ENCODE measurements at regions not wholly inside any gene's neighbourhood (a gene's known extent, or its start where the extent isn't known, plus 50 kb on each side); places are given as distances from the start of the nearest gene placed in this dataset.

GRCh38 chr11:103826856-103827255, 209.6 kb upstream of the DDI1 start:
- H3K36me3 ChIP-seq (ENCODE audit: control insufficient read depth, insufficient read depth, low read length) = no peaks in the 10 kb centered on the region
- no peak overlapping the region for H3K4me3 ChIP-seq (ENCODE audit: extremely low read depth, insufficient read depth, low read length, poor library complexity, severe bottlenecking)
- WGBS, 2 experiments (ENCODE audit: insufficient coverage in 2 of 2) = 67% methylated on average over 1 of the region's 1 CpG; no CpG with 5 or more reads in 1 of the 2 experiments
- H3K4me1 ChIP-seq (ENCODE audit: control insufficient read depth, insufficient read depth, low read length, poor library complexity, severe bottlenecking) = no peaks in the 10 kb centered on the region
- H3K27ac ChIP-seq (ENCODE audit: low read depth, low read length, severe bottlenecking) = no peak overlapping the region
- no peaks in the 10 kb centered on the region for H3K9me3 ChIP-seq (ENCODE audit: control insufficient read depth, low read length)

GRCh38 chr11:103829596-103829995, 206.8 kb upstream of the DDI1 start:
- Histone ChIP-seq H3K36me3 (ENCODE audit: control insufficient read depth, insufficient read depth, low read length) (no peaks in the 10 kb centered on the region), H3K4me3 (ENCODE audit: extremely low read depth, insufficient read depth, low read length, poor library complexity, severe bottlenecking) (no peak overlapping the region), H3K27ac (ENCODE audit: low read depth, low read length, severe bottlenecking) (no peak overlapping the region), H3K4me1 (ENCODE audit: control insufficient read depth, insufficient read depth, low read length, poor library complexity, severe bottlenecking) (no peaks in the 10 kb centered on the region), H3K9me3 (ENCODE audit: control insufficient read depth, low read length) (peaks cover 5% of the 10 kb centered on the region)
- 81 to 95% methylated on average over 4 of the region's 4 CpGs for WGBS, 2 experiments (ENCODE audit: insufficient coverage in 2 of 2)

- Histone ChIP-seq H3K4me1 (ENCODE audit: control insufficient read depth, insufficient read depth, low read length, poor library complexity, severe bottlenecking) (no peaks in the 10 kb centered on the region), H3K9me3 (ENCODE audit: control insufficient read depth, low read length) (peaks cover 5% of the 10 kb centered on the region), H3K36me3 (ENCODE audit: control insufficient read depth, insufficient read depth, low read length) (no peaks in the 10 kb centered on the region), H3K4me3 (ENCODE audit: extremely low read depth, insufficient read depth, low read length, poor library complexity, severe bottlenecking) (no peak overlapping the region), H3K27ac (ENCODE audit: low read depth, low read length, severe bottlenecking) (no peak overlapping the region)
- WGBS, 2 experiments (ENCODE audit: insufficient coverage in 2 of 2) = 80% methylated on average over 1 of the region's 1 CpG; no CpG with 5 or more reads in 1 of the 2 experiments
Measured at GRCh38 chr11:103830205-103830604, 206.2 kb upstream of the DDI1 start.

- no peak overlapping the region for H3K4me3 ChIP-seq (ENCODE audit: extremely low read depth, insufficient read depth, low read length, poor library complexity, severe bottlenecking)
- H3K9me3 ChIP-seq (ENCODE audit: control insufficient read depth, low read length) = peaks cover 5% of the 10 kb centered on the region
- WGBS, 2 experiments (ENCODE audit: insufficient coverage in 2 of 2) = 86 to 94% methylated on average over 2 of the region's 3 CpGs
- H3K4me1 ChIP-seq (ENCODE audit: control insufficient read depth, insufficient read depth, low read length, poor library complexity, severe bottlenecking) = no peaks in the 10 kb centered on the region
- no peaks in the 10 kb centered on the region for H3K36me3 ChIP-seq (ENCODE audit: control insufficient read depth, insufficient read depth, low read length)
- H3K27ac ChIP-seq (ENCODE audit: low read depth, low read length, severe bottlenecking) = no peak overlapping the region
Measured at GRCh38 chr11:103832762-103833161, 203.7 kb upstream of the DDI1 start.

- H3K27ac ChIP-seq (ENCODE audit: low read depth, low read length, severe bottlenecking) = no peak overlapping the region
- H3K36me3 ChIP-seq (ENCODE audit: control insufficient read depth, insufficient read depth, low read length) = no peaks in the 10 kb centered on the region
- H3K9me3 ChIP-seq (ENCODE audit: control insufficient read depth, low read length) = no peaks in the 10 kb centered on the region
- H3K4me1 ChIP-seq (ENCODE audit: control insufficient read depth, insufficient read depth, low read length, poor library complexity, severe bottlenecking) = no peaks in the 10 kb centered on the region
- H3K4me3 ChIP-seq (ENCODE audit: extremely low read depth, insufficient read depth, low read length, poor library complexity, severe bottlenecking) = no peak overlapping the region
- 83% methylated on average over 1 of the region's 6 CpGs; no CpG with 5 or more reads in 1 of the 2 experiments for WGBS, 2 experiments (ENCODE audit: insufficient coverage in 2 of 2)
Measured at GRCh38 chr11:103842191-103842590, 194.2 kb upstream of the DDI1 start.

- Histone ChIP-seq H3K4me1 (ENCODE audit: control insufficient read depth, insufficient read depth, low read length, poor library complexity, severe bottlenecking) (no peaks in the 10 kb centered on the region), H3K9me3 (ENCODE audit: control insufficient read depth, low read length) (no peaks in the 10 kb centered on the region), H3K4me3 (ENCODE audit: extremely low read depth, insufficient read depth, low read length, poor library complexity, severe bottlenecking) (no peak overlapping the region), H3K27ac (ENCODE audit: low read depth, low read length, severe bottlenecking) (no peak overlapping the region), H3K36me3 (ENCODE audit: control insufficient read depth, insufficient read depth, low read length) (no peaks in the 10 kb centered on the region)
- 100% methylated on average over 1 of the region's 2 CpGs; no CpG with 5 or more reads in 1 of the 2 experiments for WGBS, 2 experiments (ENCODE audit: insufficient coverage in 2 of 2)
Measured at GRCh38 chr11:103842795-103843194, 193.6 kb upstream of the DDI1 start.

- Histone ChIP-seq H3K4me1 (ENCODE audit: control insufficient read depth, insufficient read depth, low read length, poor library complexity, severe bottlenecking) (no peaks in the 10 kb centered on the region), H3K36me3 (ENCODE audit: control insufficient read depth, insufficient read depth, low read length) (no peaks in the 10 kb centered on the region), H3K9me3 (ENCODE audit: control insufficient read depth, low read length) (no peaks in the 10 kb centered on the region), H3K27ac (ENCODE audit: low read depth, low read length, severe bottlenecking) (no peak overlapping the region), H3K4me3 (ENCODE audit: extremely low read depth, insufficient read depth, low read length, poor library complexity, severe bottlenecking) (no peak overlapping the region)
- WGBS, 2 experiments (ENCODE audit: insufficient coverage in 2 of 2) = 75 to 82% methylated on average over 4 to 5 of the region's 7 CpGs
Measured at GRCh38 chr11:103844327-103845215, 191.9 kb upstream of the DDI1 start.

GRCh38 chr11:103845331-103845730, 191.1 kb upstream of the DDI1 start:
- no peak overlapping the region for H3K4me3 ChIP-seq (ENCODE audit: extremely low read depth, insufficient read depth, low read length, poor library complexity, severe bottlenecking)
- WGBS, 2 experiments (ENCODE audit: insufficient coverage in 2 of 2) = no CpG with 5 or more reads among the region's 1 CpG
- no peaks in the 10 kb centered on the region for H3K4me1 ChIP-seq (ENCODE audit: control insufficient read depth, insufficient read depth, low read length, poor library complexity, severe bottlenecking)

GRCh38 chr11:103848686-103849085, 187.8 kb upstream of the DDI1 start:
- Histone ChIP-seq H3K36me3 (ENCODE audit: control insufficient read depth, insufficient read depth, low read length) (no peaks in the 10 kb centered on the region), H3K4me1 (ENCODE audit: control insufficient read depth, insufficient read depth, low read length, poor library complexity, severe bottlenecking) (no peaks in the 10 kb centered on the region), H3K9me3 (ENCODE audit: control insufficient read depth, low read length) (no peaks in the 10 kb centered on the region), H3K27ac (ENCODE audit: low read depth, low read length, severe bottlenecking) (no peak overlapping the region), H3K4me3 (ENCODE audit: extremely low read depth, insufficient read depth, low read length, poor library complexity, severe bottlenecking) (no peak overlapping the region)
- 86 to 100% methylated on average over 3 to 4 of the region's 5 CpGs for WGBS, 2 experiments (ENCODE audit: insufficient coverage in 2 of 2)

More at GRCh38 chr11:103845331-103845730, 191.1 kb upstream of the DDI1 start:
- Histone ChIP-seq H3K27ac (ENCODE audit: low read depth, low read length, severe bottlenecking) (no peak overlapping the region), H3K9me3 (ENCODE audit: control insufficient read depth, low read length) (no peaks in the 10 kb centered on the region), H3K36me3 (ENCODE audit: control insufficient read depth, insufficient read depth, low read length) (no peaks in the 10 kb centered on the region)

GRCh38 chr11:103849366-103849765, 187.1 kb upstream of the DDI1 start:
- Histone ChIP-seq H3K4me3 (ENCODE audit: extremely low read depth, insufficient read depth, low read length, poor library complexity, severe bottlenecking) (no peak overlapping the region), H3K4me1 (ENCODE audit: control insufficient read depth, insufficient read depth, low read length, poor library complexity, severe bottlenecking) (no peaks in the 10 kb centered on the region), H3K9me3 (ENCODE audit: control insufficient read depth, low read length) (no peaks in the 10 kb centered on the region), H3K36me3 (ENCODE audit: control insufficient read depth, insufficient read depth, low read length) (no peaks in the 10 kb centered on the region), H3K27ac (ENCODE audit: low read depth, low read length, severe bottlenecking) (no peak overlapping the region)
- 60% methylated on average over 1 of the region's 3 CpGs; no CpG with 5 or more reads in 1 of the 2 experiments for WGBS, 2 experiments (ENCODE audit: insufficient coverage in 2 of 2)

Measured in mesodermal cell (in vitro differentiated cells).